ENCODE measurements at regions not wholly inside any gene's neighbourhood (a gene's known extent, or its start where the extent isn't known, plus 50 kb on each side); places are given as distances from the start of the nearest gene placed in this dataset.

DNA sequence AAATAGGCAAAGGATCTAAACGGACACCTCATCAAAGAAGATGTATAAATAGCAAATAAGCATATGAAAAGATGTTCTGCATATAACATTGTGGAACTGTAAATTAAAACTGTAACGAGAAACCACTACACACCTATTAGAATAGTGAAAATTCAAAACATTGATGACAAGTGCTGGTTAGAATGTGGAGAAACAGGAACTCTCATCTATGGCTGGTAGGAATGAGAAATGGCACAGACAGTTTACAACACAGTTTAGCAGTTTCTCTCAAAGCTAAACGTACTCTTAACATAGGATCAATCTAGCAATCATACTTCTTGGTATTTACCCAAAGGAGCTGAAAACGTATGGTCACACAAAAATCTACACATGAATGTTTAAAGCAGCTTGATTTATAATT, 126.2 kb downstream of the TRIB2 start:
- DNase-seq (ENCODE audit: low spot score) (no peak), ATAC-seq (ENCODE audit: low FRiP score) (no peak)
- TF ChIP-seq, protein P1, sequence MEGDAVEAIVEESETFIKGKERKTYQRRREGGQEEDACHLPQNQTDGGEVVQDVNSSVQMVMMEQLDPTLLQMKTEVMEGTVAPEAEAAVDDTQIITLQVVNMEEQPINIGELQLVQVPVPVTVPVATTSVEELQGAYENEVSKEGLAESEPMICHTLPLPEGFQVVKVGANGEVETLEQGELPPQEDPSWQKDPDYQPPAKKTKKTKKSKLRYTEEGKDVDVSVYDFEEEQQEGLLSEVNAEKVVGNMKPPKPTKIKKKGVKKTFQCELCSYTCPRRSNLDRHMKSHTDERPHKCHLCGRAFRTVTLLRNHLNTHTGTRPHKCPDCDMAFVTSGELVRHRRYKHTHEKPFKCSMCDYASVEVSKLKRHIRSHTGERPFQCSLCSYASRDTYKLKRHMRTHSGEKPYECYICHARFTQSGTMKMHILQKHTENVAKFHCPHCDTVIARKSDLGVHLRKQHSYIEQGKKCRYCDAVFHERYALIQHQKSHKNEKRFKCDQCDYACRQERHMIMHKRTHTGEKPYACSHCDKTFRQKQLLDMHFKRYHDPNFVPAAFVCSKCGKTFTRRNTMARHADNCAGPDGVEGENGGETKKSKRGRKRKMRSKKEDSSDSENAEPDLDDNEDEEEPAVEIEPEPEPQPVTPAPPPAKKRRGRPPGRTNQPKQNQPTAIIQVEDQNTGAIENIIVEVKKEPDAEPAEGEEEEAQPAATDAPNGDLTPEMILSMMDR (IDR thresholded peaks at IDR 0.05) = no peak

DNA sequence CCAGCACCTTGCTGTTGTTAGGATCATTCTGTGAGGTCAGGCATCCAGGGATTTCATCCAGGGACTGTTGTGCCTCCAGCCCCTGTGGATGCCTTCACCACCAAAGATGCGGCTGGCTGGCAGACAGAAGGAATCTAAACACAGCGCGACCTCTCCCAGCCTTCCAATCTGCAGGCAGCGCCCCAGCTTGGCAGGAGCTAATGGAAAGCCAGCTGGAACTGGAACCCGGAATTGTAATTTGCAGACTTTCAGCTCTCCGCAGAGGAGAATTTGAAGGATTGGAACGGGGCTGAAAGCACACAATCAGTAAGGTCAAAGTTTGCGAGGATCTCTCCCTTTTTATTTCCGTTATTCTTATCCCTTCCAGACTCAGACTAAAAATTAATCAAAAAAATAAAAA, 127.8 kb downstream of the TRIB2 start:
- DNase-seq (ENCODE audit: low spot score) (no peak), ATAC-seq (ENCODE audit: low FRiP score) (no peak)
- TF ChIP-seq, protein P1 (IDR thresholded peaks at IDR 0.05) = no peak

DNA sequence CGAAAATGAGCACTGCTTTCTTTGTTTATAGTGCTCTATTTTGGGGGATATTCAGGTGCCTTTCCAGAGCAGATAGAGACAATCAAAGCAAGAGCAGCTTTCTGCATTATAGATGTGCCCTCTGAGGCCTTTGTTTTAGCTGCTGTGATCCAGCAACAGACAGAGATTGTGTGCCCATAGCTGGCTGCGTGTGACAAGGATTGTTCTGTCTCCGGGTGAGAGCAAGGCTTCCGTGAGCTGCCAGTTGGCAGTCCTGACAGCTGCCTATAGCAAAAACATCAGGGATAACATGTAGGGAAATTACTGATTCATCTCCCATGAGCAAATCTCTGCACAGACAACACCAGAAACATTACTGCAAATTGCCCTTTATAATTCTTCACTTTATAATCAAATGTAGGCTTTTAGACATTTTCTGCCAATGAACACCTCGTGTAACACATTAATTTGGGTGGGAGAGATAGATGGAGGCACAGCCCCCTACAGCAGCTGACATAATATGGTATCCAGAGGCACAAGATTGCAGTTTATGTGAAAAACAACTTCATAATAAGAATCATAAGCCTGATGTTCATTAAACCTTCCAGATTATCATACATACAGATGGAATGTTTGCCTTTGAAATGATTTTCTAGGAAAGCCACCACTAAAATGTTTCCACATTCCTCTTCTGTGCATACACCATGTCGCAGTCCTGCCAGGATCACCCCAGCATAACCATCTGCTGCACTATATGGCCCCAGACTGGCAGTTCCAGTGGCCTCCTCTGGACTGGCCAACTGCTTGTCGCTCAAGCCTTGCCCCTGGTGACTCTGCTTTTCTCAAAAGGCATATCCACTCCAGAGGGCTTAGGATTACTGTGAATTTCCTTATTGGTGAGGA, 131.2 kb downstream of the TRIB2 start:
- DNase-seq (ENCODE audit: low spot score) (no peak), ATAC-seq (ENCODE audit: low FRiP score) (no peak)
- TF ChIP-seq, protein P1 (IDR thresholded peaks at IDR 0.05) = no peak

DNA sequence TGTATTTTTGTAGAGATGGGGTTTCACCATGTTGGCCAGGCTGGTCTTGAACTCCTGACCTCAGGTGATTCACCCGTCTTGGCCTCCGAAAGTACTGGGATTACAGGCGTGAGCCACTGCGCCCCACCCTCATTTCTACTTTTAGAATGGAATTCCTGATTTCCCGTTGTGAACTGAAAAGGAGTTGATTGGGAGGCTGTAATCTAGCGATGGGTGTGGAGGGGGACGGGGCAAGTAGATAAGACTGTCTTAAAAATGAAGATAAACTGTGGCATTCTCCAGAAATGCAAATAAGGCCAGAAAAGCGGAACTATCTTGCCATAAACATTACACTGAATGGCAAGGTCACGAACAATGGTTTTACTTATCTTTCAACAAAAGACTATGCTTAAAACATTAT, 135.4 kb downstream of the TRIB2 start:
- DNase-seq (ENCODE audit: low spot score) (no peak), ATAC-seq (ENCODE audit: low FRiP score) (no peak)
- TF ChIP-seq, protein P1 (IDR thresholded peaks at IDR 0.05) = no peak

DNA sequence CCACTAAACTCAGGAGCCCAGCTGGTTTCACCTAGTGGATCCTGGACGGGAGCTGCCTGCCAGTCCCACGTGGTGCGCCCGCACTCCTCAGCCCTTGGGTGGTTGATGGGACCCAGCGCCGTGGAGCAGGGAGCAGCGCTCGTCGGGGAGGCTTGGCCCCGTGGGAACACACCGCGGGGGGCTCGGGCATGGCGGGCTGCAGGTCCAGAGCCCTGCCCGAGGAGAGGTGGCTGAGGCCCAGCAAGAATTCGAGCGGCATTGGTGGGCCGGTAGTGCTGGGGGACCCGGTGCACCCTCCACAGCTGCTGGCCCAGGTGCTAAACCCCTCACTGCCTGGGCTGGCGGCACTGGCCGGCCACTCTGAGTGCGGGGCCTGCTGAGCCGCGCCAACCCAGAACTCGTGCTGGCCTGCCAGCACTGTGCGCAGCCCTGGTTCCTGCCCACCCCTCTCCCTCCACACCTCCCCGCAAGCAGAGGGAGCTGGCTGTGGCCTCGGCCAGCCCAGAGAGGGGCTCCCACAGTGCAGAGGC, 137.3 kb downstream of the TRIB2 start:
- no peak for ATAC-seq (ENCODE audit: low FRiP score)
- TF ChIP-seq, protein P1 (IDR thresholded peaks at IDR 0.05) = no peak
- no peak for DNase-seq (ENCODE audit: low spot score)

DNA sequence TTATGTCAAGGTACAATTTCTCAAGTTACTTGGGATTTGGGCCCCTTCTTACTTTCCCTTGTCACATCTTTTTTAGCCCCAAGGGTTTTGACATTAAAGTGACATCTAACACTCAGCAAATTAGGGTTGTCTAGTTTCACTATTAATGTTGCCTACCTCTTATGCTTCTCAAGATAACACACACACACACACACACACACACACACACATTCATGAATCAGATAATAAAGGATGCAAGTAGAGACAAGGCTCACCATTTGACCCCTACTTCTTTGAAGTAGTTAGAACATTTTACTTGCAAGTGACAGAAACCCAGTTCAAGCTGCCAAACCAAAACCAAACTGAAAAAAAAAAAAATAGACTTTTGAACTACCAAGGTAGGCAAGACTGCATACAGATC, 138.8 kb downstream of the TRIB2 start:
- TF ChIP-seq, protein P1 (IDR thresholded peaks at IDR 0.05) = no peak
- ATAC-seq (ENCODE audit: low FRiP score) (no peak), DNase-seq (ENCODE audit: low spot score) (no peak)

Measured in omental fat pad (tissue), 3 donors.